KMS-11 (cell line): ENCODE measurements at regions not wholly inside any gene's neighbourhood (a gene's known extent, or its start where the extent isn't known, plus 50 kb on each side); places are given as distances from the start of the nearest gene placed in this dataset.

Experiments used
- H2AFZ ChIP-seq: fragments of 200-600 bp; sonication (generic); 2 replicates; pipeline ENCODE4 v1.6.1; 2016; ENCODE audit warnings: antibody characterized with exemption, mixed run types, low read depth
- H3K27ac ChIP-seq: fragments of 200-600 bp; sonication (generic); 2 replicates; pipeline ENCODE4 v1.6.1; 2016; ENCODE audit warnings: mild to moderate bottlenecking, mixed run types
- H3K27me3 ChIP-seq: fragments of 200-600 bp; sonication (generic); 2 replicates; pipeline ENCODE4 v1.6.1; 2017; ENCODE audit warnings: mild to moderate bottlenecking, low read depth, mixed run types, moderate library complexity; ENCODE audit not compliant: insufficient read depth
- H3K36me3 ChIP-seq: fragments of 200-600 bp; sonication (generic); 2 replicates; pipeline ENCODE4 v1.6.1; 2017; ENCODE audit warnings: mild to moderate bottlenecking, mixed run types; ENCODE audit not compliant: insufficient read depth
- H3K4me1 ChIP-seq: fragments of 200-600 bp; sonication (generic); 2 replicates; pipeline ENCODE4 v1.6.1; 2016; ENCODE audit warnings: mild to moderate bottlenecking, low read depth, mixed run types; ENCODE audit not compliant: poor library complexity, severe bottlenecking
- H3K4me2 ChIP-seq: fragments of 200-600 bp; sonication (generic); 2 replicates; pipeline ENCODE4 v1.7.0; 2016; ENCODE audit warnings: mild to moderate bottlenecking, mixed run types
- H3K4me3 ChIP-seq: fragments of 200-600 bp; sonication (generic); IDR thresholded peaks from 2 replicates; pipeline ENCODE4 v1.6.1; 2017; ENCODE audit warnings: low read depth, low read length, mixed read lengths; ENCODE audit not compliant: insufficient read depth
- H3K79me2 ChIP-seq: fragments of 200-600 bp; sonication (generic); 2 replicates; pipeline ENCODE4 v1.6.1; 2016; ENCODE audit warnings: low read depth, mixed run types; ENCODE audit not compliant: insufficient read depth
- H3K9ac ChIP-seq: fragments of 200-600 bp; sonication (generic); 2 replicates; pipeline ENCODE4 v1.6.1; 2016; ENCODE audit warnings: mild to moderate bottlenecking, mixed run types
- H4K20me1 ChIP-seq: fragments of 200-600 bp; sonication (generic); 2 replicates; pipeline ENCODE4 v1.6.1; 2016; ENCODE audit warnings: mild to moderate bottlenecking, mixed run types; ENCODE audit not compliant: insufficient read depth
- CTCF ChIP-seq: fragments of 200-600 bp; sonication (generic); conservative IDR thresholded peaks from 2 replicates; pipeline ENCODE4 v1.6.1; 2017; ENCODE audit warnings: low read depth, mild to moderate bottlenecking, antibody characterized with exemption, low read length, moderate library complexity, mixed read lengths

- H3K4me2 ChIP-seq, result no peak overlapping the region
- H3K36me3 ChIP-seq, result no peaks in the 10 kb centered on the region
- no peaks in the 10 kb centered on the region for H3K27me3 ChIP-seq
- no peaks in the 10 kb centered on the region for H4K20me1 ChIP-seq
- H2AFZ ChIP-seq, result no peak overlapping the region
- no peak overlapping the region for H3K4me3 ChIP-seq
- no peak overlapping the region for H3K9ac ChIP-seq
- H3K79me2 ChIP-seq, result no peaks in the 10 kb centered on the region
- no peak overlapping the region for H3K27ac ChIP-seq
- H3K4me1 ChIP-seq, result no peaks in the 10 kb centered on the region
- TF ChIP-seq CTCF, result no peak
Measured at GRCh38 chr12:67002720-67003119, 266.4 kb upstream of the CAND1 start.

- Histone ChIP-seq H3K79me2 (no peaks in the 10 kb centered on the region), H3K27ac (no peak overlapping the region), H3K4me1 (no peaks in the 10 kb centered on the region), H3K4me2 (no peak overlapping the region), H3K4me3 (no peak overlapping the region), H3K27me3 (no peaks in the 10 kb centered on the region), H3K9ac (no peak overlapping the region), H4K20me1 (no peaks in the 10 kb centered on the region), H3K36me3 (no peaks in the 10 kb centered on the region), H2AFZ (no peak overlapping the region)
- no peak for TF ChIP-seq CTCF
Measured at GRCh38 chr12:67006610-67007009, 262.5 kb upstream of the CAND1 start.

- Histone ChIP-seq H3K36me3 (no peaks in the 10 kb centered on the region), H3K27me3 (no peaks in the 10 kb centered on the region), H3K9ac (no peak overlapping the region), H3K79me2 (no peaks in the 10 kb centered on the region), H3K4me1 (no peaks in the 10 kb centered on the region), H3K27ac (no peak overlapping the region), H3K4me3 (no peak overlapping the region), H2AFZ (no peak overlapping the region), H3K4me2 (no peak overlapping the region), H4K20me1 (no peaks in the 10 kb centered on the region)
- TF ChIP-seq CTCF, result no peak
Measured at GRCh38 chr12:67014642-67015041, 254.5 kb upstream of the CAND1 start.

GRCh38 chr12:67018105-67018504 is 251.1 kb upstream of the CAND1 start:
- no peaks in the 10 kb centered on the region for H3K79me2 ChIP-seq
- H3K9ac ChIP-seq, result no peak overlapping the region
- no peaks in the 10 kb centered on the region for H3K27me3 ChIP-seq
- no peak overlapping the region for H2AFZ ChIP-seq
- no peak for TF ChIP-seq CTCF
- H3K4me3 ChIP-seq, result no peak overlapping the region
- no peak overlapping the region for H3K27ac ChIP-seq
- no peaks in the 10 kb centered on the region for H3K36me3 ChIP-seq
- H3K4me2 ChIP-seq, result no peak overlapping the region
- H3K4me1 ChIP-seq, result no peaks in the 10 kb centered on the region
- H4K20me1 ChIP-seq, result no peaks in the 10 kb centered on the region

- H3K9ac ChIP-seq, result no peak overlapping the region
- no peaks in the 10 kb centered on the region for H4K20me1 ChIP-seq
- H3K4me1 ChIP-seq, result no peaks in the 10 kb centered on the region
- no peak for TF ChIP-seq CTCF
- H3K79me2 ChIP-seq, result no peaks in the 10 kb centered on the region
- no peak overlapping the region for H2AFZ ChIP-seq
- no peak overlapping the region for H3K4me2 ChIP-seq
- no peak overlapping the region for H3K4me3 ChIP-seq
- no peaks in the 10 kb centered on the region for H3K27me3 ChIP-seq
- no peak overlapping the region for H3K27ac ChIP-seq
- H3K36me3 ChIP-seq, result no peaks in the 10 kb centered on the region
Measured at GRCh38 chr12:67019070-67019469, 250.1 kb upstream of the CAND1 start.
